Breast epithelium (tissue), 3 donors: ENCODE measurements at regions not wholly inside any gene's neighbourhood (a gene's known extent, or its start where the extent isn't known, plus 50 kb on each side); places are given as distances from the start of the nearest gene placed in this dataset.

Experiments
- POLR2A ChIP-seq: fragments of 450-650 bp; IDR thresholded peaks from one replicate; pipeline ENCODE4 v1.6.1; 2016; ENCODE audit warnings: antibody characterized with exemption, mild to moderate bottlenecking, moderate library complexity
- TF ChIP-seq, protein P1 (sequence below), 3 donors: fragments of 450-650 bp; IDR thresholded peaks; one replicate each; pipeline ENCODE4 v1.5.1; 2016 to 2017; ENCODE audit warnings: antibody characterized with exemption in 3 of 3, mild to moderate bottlenecking in 3 of 3, moderate library complexity in 3 of 3

DNA sequence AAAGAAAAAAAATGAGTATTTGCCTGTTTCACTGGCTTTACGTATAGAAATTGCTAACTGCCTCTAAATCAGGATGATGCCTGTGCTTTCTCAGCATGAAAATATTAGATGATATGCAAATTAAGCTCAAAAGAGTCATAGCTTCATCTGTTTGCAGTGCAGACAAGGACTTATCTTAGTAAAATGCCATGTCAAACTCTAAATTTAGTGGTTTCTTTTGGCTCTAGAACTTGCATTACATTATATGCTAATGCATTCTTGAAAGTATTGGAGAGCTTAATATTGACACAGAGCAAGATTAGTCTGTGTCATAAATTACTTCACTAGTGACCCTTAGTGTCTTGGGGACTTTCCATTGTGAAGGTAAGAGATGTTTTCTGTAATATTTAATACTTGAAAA lies 1109.1 kb upstream of the NRXN1 start:
- TF ChIP-seq POLR2A, result no peak
- TF ChIP-seq, protein P1, sequence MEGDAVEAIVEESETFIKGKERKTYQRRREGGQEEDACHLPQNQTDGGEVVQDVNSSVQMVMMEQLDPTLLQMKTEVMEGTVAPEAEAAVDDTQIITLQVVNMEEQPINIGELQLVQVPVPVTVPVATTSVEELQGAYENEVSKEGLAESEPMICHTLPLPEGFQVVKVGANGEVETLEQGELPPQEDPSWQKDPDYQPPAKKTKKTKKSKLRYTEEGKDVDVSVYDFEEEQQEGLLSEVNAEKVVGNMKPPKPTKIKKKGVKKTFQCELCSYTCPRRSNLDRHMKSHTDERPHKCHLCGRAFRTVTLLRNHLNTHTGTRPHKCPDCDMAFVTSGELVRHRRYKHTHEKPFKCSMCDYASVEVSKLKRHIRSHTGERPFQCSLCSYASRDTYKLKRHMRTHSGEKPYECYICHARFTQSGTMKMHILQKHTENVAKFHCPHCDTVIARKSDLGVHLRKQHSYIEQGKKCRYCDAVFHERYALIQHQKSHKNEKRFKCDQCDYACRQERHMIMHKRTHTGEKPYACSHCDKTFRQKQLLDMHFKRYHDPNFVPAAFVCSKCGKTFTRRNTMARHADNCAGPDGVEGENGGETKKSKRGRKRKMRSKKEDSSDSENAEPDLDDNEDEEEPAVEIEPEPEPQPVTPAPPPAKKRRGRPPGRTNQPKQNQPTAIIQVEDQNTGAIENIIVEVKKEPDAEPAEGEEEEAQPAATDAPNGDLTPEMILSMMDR (IDR thresholded peaks at IDR 0.05), result no peak
